HG03432 (cell line): ENCODE measurements at regions not wholly inside any gene's neighbourhood (a gene's known extent, or its start where the extent isn't known, plus 50 kb on each side); places are given as distances from the start of the nearest gene placed in this dataset.

Source experiments
- ATAC-seq: cut with Tn5 transposase; IDR thresholded peaks from one replicate; pipeline ENCODE4 v1.9.1; 2021; ENCODE audit warnings: mild to moderate bottlenecking, moderate library complexity; ENCODE audit not compliant: unreplicated experiment

DNA sequence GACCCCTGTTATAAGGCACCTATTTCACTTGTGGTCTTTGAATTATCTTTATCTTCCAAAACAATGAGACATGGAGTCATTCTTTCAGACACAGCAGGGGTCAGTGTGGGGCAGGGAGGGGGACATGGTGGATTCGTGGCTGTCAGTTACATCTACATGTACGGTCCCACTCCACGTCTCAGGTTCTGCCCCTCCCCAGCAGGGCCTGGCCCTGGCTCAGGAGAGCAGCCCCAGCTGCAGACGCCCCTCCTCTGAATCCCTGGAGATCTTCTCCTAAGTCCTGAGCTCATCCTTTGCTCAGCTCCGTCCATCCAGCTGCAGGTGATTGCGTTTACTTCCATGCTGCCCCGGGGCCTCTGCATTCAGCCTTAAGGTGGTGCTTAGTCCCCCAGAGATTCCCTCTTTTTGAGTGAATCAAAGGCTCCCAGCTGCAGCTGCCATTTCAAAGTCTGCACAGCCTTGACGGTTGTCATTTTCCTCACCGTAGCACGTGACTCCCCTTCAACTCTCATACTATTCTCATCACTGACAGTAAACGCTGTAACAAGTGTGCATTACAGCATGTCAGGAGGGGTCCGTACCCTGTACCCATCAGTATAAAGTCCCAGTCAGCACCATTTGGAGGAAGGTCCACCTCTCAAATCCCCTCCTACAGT, 113.4 kb upstream of the TCERG1L start:
- ATAC-seq: no peak

- ATAC-seq: no peak
Measured at GRCh38 chr10:131425752-131426533, 114.4 kb upstream of the TCERG1L start.

DNA sequence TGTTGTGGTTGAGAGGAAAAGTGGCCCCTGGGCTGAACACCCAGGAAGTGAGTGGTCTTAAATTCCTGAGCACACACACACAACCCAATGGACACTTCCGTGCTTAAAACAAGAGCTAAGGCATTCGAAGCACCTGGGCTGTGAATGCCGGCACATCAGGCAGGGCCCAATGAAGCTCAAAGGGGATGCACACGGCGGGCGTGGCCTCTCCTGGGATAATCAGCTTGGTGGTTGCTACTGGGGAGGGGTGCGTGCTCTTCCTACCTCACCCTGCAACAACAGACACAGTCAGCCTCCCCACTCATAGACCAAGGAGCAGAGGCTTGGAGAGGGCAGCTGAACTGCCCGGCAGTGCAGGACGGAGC, 115.0 kb upstream of the TCERG1L start:
- no peak for ATAC-seq

DNA sequence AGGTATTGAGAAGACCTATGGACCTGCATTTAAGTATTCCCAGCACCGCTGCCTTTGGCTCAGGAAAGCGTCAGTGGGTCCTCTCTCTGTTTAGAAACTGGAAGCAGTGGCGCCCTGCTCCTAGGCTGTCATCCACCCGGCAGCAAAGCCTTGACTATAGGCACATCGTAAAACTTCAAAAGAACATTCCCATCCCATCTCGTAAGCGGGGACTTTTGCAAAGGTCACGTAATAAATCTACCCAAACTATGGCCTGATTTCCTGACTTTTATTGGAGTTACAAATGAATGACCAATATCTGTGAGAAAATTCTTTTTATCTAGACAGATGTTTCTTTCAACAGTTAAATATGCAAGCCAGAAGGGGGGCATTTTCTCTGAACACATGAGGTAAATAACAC, 115.8 kb upstream of the TCERG1L start:
- ATAC-seq: no peak

DNA sequence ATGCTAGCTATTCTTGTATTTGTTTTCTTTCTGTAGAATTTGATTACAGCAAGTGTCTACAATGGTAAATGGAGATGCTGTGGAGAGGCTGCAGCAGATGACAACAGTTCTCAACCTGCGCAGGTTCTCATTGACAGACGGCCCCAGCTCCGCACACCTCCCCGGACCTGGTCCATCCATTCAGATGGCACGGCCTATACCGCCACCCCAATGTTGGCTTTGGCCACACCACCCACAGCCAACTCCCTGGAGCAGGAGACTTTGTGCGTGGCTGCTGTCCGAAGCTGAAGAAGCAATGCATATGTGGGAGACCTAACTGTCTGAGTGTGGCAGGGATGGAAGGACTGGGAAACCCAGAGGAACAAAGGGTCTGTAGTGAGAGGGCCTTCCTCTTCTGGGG, 116.4 kb upstream of the TCERG1L start:
- no peak for ATAC-seq

GRCh38 chr10:131429141-131429540, 117.6 kb upstream of the TCERG1L start:
- no peak for ATAC-seq

DNA sequence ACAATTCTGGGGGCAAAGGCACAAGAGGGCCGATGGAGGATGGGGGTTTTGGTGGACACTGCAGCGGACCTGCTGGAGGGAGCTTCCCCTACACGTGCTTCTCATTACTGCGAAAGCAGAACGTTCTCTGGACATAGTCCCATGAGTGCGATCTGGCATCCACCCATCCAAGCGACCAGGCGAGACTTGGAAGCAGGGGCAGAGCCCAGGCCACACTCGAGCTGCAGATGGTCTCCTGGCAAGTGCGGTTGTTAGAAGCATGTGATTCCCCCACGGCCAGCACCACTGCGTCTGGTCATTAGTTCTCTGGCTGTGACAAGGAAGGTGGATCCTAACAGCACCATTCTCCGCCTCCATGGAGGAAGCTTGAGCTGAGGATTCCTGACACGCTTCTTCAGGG, 118.4 kb upstream of the TCERG1L start:
- no peak for ATAC-seq

- no peak for ATAC-seq
Measured at GRCh38 chr10:131430716-131431412, 119.3 kb upstream of the TCERG1L start.

DNA sequence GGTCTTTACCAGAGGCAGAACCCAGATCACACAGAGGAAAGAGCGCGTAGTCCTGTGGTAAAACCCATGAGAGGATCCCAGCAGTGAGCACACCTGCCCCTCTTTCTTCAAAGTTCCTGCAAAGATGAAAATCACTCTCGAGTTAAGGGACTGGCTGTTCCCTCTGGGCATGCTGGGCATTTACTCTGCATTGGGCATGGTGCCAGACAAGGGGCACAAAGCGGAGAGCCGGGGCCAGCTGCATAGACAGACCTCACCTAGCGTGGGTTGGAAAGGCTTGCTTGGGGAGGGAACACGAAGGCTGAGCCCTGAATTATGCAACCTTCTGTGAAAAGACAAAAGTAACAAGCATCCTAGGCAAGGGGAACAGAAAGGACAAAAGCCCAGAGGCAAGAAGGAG, 120.0 kb upstream of the TCERG1L start:
- ATAC-seq: no peak

- ATAC-seq: no peak
Measured at GRCh38 chr10:131431978-131432690, 120.6 kb upstream of the TCERG1L start.

DNA sequence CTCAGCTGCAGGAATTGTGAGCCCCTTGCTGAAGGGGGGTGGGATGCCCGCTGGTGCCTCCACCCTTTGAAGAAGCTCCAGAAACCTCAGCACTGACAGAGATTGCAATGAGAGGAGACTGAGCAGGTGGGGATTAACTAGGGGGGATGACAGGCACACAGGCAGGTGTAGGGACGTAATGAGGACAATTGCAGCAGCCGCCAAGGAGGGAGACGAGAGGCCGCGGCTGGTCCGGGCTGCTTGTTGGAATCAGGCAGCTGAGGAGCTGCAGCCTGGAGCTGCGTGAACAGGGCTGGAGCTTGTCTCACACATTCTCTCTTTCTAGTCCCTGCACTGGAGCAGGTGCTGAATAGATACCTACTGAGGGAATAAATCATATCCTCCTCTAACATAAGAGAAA, 122.0 kb upstream of the TCERG1L start:
- no peak for ATAC-seq

- ATAC-seq: no peak
Measured at GRCh38 chr10:131435232-131435631, 123.7 kb upstream of the TCERG1L start.

DNA sequence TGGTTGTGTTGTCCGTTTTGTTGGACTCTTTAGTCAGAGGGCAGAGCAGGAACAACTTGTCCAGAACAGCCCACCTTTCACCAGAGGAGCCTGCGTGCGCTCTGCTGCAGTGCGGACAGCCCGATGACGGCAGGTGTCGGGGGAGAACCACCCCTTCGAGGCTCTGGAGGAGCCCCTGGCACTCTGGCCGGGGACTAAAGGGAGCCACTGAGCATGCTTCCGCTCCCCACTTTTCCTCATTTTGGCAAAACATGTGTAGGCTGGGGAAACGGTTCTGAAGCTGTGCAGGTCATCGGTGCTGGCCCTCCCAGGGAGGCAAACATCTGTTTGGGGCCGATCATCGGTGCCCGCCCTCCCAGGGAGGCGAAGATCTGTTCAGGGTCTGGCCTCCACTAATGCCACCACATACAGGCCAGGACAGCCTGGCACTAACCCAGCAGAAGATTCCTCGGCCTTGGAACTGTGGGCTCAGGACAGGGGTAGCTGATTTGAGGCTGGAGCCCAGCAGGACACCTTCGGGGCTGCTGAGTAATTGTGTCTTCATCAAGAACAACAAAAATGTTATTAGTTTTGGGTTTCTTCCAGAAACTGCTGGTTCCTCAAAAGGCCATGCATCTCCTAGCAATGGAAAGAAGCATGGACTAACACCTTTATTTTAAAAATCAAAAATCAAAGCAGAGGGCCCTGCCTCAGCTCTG, 124.4 kb upstream of the TCERG1L start:
- no peak for ATAC-seq

- no peak for ATAC-seq
Measured at GRCh38 chr10:131436458-131436857, 124.9 kb upstream of the TCERG1L start.

DNA sequence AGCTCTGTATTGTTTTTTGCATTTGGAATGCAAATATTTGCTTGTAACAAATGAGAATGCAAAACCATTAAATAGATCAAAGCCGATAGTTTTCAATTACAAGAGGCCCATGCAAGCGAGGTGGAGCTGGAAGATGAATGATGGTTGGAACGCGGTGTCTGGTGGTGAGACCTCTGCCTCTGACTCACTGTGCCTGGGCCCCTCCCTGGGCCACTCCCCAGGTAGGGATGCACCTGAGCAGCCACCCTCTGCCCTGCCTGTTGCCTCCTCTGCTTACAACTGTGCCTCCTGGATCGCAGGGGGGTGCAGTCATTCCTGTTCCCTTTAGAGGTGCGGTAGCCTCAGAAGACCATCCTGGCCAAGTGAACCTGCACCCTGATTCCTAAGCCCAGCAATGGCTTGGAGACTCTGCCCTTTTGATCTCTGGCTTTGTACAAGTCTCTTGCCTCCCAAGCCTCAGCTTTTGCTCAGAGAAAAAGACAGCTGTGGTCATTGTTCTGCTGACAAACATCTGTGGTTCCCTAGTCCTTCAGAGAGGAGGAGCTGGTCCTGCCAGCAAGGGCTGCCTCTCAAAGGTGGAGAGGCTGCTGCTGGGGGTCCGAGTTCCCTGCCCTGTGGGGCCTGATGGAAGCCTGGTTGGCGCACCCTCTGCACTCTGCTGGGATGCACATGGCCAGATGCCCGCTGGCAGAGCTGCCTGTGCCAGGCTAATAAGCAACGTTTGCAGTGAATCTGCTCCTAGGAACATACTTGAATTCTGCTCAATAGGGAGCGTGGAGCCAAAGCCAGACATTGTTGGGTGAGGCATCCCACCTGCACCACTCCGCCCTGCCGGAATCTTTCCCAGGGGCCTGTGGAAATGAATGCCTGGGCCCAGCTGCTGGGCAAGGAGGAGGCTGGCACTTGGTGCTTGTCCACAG, 126.3 kb upstream of the TCERG1L start:
- ATAC-seq: no peak

GRCh38 chr10:131438665-131439064, 127.1 kb upstream of the TCERG1L start:
- no peak for ATAC-seq

DNA sequence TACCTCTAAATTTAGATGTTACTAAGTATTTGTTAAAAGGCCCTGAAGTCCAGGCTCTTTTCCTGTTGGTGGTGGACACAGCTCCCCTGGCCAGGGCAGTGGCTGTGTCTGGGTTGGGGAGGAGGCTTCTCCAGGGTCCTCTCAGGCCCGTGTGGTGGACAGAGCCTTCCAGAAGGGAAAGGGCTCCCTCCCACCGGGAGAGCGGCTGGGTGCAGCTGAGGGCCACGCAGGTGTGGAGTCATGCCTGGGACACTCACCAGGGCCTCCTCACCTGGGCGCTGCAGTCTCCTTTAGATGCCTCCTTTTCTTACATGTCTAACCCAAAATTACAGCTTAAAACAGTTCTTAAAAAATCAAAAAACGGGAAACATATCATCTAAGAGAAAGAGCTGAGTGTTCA, 128.2 kb upstream of the TCERG1L start:
- ATAC-seq: no peak

GRCh38 chr10:131440405-131441360, 129.2 kb upstream of the TCERG1L start:
- ATAC-seq: no peak

- ATAC-seq: no peak
Measured at GRCh38 chr10:131442271-131442670, 130.8 kb upstream of the TCERG1L start.
